HG02623 (cell line): ENCODE measurements at regions not wholly inside any gene's neighbourhood (a gene's known extent, or its start where the extent isn't known, plus 50 kb on each side); places are given as distances from the start of the nearest gene placed in this dataset.
A peak's percentile ranks its signal among the peaks of the same experiment; 100 is the strongest.

Experiments used
- ATAC-seq: cut with Tn5 transposase; IDR thresholded peaks from one replicate; pipeline ENCODE4 v1.9.1; 2021; ENCODE audit warnings: moderate library complexity; ENCODE audit not compliant: unreplicated experiment

DNA sequence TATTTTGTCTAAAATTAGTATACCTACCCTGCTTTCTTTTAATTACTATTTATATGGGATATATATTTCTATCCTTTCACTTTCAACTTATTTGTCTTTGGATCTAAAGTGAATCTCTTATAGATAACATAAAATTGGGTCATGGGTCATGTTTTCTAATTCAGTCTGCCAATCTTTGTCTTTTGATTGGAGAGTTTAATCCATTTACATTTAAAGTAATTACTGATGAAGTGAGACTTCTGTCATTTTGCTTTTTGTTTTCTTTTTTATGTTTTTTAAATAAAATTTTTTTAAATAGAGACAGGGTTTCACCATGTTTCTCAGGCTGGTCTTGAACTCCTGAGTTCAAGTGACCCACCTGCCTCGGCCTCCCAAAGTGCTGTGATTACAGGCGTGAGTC lies 50.5 kb upstream of the PRDM1 start:
- no peak for ATAC-seq

DNA sequence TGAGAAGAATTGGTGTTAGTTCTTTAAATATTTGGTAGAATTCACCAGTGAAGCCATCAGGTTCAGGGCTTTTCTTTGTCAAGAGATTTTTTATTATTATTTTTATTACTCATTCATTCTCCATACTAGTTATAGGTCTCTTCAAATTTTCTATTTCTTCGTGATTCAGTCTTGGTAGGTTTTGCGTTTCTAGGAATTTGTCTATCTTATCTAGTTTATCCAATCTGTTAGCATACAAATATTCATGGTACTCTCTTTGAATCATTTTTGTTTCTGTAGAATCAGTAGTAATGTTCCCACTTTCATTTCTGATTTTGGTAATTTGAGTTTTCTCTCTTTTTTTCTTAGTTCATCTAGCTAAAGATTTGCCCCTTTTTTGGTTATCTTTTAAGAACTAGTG lies 52.3 kb upstream of the PRDM1 start:
- no peak for ATAC-seq

- ATAC-seq = no peak
Observed at GRCh38 chr6:106027758-106028157, 58.4 kb upstream of the PRDM1 start.

DNA sequence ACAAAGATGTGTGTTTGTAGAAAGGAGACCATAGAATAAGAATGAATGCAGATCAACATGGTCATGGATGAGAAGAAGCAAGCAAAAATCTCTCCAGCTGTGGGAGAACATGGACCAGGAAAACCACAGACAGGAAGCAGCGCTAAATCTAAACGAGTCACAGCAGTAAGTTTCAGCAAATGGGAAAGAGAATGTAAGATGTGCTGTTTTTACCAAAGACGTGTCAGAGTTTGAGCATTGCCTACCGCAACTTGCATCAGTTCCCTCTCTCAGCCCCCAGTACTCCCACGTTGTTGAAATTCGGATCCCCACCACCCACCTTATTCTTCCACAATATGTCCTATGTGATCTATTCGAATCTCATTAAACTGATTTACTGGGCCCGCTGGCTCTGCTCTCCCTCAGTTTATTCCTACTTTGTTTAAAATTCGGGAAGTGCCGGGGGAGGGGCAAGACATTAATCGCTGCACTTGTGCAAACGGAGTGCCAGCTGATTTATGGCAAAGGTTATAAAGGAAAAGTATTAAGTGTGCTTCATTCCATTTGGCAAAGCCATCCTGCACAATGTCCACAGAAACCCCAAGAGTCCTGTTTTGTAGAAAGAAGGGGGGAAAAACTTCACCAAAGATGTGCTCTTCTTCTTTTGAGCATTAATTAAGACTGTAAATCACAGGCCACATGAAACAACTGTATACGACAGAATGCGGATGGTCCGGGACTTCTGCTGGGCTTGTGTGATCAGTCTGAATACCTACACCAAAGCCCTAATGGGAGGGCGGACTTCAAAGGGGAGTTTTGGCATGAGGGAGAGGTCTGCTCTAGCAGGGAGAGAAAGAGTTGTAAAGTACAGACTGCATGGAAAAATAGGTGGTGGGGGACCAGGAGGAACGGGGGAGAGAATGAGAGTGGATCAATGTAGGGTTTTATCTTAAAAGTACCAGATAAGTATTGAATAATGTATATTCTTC lies 59.1 kb upstream of the PRDM1 start:
- ATAC-seq = no peak

GRCh38 chr6:106025655-106026054 lies 60.5 kb upstream of the PRDM1 start:
- no peak for ATAC-seq

GRCh38 chr6:106022801-106023200 lies 63.3 kb upstream of the PRDM1 start:
- no peak for ATAC-seq

GRCh38 chr6:106017454-106017853 lies 68.7 kb upstream of the PRDM1 start:
- ATAC-seq = no peak

GRCh38 chr6:106014955-106015354 lies 71.2 kb upstream of the PRDM1 start:
- ATAC-seq = no peak

- no peak for ATAC-seq
Observed at GRCh38 chr6:106011476-106011875, 74.7 kb upstream of the PRDM1 start.

DNA sequence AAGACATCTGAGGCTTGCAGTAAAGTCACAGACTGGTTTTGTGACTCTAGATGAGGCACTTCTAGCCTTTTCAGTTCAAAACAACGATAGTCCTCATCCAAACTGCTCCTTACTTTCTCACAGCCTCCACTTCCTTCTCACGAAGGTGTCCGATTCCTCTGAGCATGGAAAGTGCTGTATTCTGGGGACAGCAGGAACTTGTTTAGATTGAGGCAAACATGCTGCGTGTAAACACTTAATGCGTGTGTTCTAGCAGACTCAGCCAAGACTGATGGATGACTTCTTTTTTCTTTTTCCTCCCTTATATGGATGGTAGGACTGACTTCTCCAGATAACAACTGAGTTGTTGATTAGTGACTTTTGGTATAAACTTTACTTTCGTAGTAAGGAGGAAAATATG lies 80.2 kb upstream of the PRDM1 start:
- no peak for ATAC-seq

GRCh38 chr6:106005013-106005412 lies 81.1 kb upstream of the PRDM1 start:
- ATAC-seq = no peak

GRCh38 chr6:106003268-106003987 lies 82.7 kb upstream of the PRDM1 start:
- ATAC-seq = no peak

- no peak for ATAC-seq
Observed at GRCh38 chr6:106002005-106002404, 84.1 kb upstream of the PRDM1 start.

DNA sequence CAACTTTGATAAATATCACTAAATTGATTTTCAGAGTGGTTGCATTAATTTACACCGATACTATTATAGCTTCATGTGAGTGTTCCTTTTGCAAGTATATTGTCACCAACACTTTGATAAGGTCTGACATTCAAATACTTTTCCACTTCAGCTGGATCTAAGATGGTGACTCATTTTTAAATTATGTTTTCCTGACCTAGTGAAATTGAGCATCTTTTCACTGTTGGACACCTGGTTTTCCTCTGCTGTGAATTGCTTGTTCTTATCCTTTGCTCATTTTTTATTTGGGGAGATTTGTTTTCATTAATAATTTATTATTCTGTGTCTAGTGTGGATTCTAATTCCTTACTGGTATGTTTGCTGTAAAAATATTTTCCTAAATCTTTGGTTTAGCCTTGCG lies 85.2 kb upstream of the PRDM1 start:
- ATAC-seq = no peak

GRCh38 chr6:105997482-105997881 lies 88.7 kb upstream of the PRDM1 start:
- ATAC-seq = no peak

DNA sequence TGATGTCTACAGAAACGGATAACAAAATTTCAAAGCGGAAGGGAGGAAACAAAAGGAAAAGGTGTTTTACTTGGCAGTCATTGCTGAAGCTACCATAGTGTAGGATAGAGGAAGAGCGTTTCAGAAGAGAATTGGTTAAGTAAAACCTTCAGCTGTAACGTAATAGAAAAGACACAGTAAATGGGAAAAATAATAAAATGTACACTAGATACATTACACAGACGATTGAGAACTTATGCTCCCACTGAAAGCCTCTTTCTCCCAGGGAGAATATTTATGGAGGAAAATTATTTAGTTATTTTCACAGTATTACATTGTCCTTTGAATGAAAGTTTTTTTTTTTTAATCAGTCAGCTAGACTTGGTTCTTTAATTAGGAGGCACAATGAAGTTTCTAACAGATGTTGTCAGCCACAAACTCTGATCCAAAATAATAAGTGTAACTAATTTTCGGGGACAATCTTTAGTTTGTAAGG lies 90.7 kb upstream of the PRDM1 start:
- no peak for ATAC-seq

GRCh38 chr6:105994591-105995390 lies 91.3 kb upstream of the PRDM1 start:
- ATAC-seq = no peak

DNA sequence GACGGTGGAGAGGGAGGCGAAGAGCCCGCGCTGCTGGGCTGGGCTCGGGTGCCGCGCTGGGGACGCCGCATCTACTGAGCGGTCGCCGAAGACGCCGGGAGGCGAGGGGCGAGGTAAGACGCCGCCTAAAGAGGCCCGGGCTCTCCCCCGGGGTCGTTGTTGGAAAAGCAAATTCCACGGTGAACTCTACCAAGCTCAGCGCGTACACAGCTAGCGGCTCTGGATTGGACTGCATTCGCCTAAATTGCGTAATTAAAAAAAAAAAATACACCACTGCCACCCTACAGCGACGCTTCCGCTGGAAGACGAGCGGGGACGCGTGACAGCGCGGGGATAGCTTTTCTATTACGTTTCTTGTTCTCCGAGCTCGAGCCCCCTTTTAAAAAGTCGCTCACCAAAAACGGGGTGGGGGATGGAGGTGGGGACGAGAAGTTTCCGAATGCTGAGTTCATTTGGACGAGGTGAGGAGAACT lies 92.0 kb upstream of the PRDM1 start:
- no peak for ATAC-seq

GRCh38 chr6:105993341-105994117 lies 92.6 kb upstream of the PRDM1 start:
- ATAC-seq = no peak

- peak; percentile 86 for ATAC-seq
Observed at GRCh38 chr6:105992315-105992961, 93.7 kb upstream of the PRDM1 start.
